Spleen (tissue), 11 donors: ENCODE measurements at regions not wholly inside any gene's neighbourhood (a gene's known extent, or its start where the extent isn't known, plus 50 kb on each side); places are given as distances from the start of the nearest gene placed in this dataset.

Experiments used
- DNase-seq: peaks from one replicate; pipeline ENCODE4 v3.0.0-alpha.2; 2020
- H3K27ac ChIP-seq, 8 donors: fragments of 200-600 bp; sonication (generic) in 7 of 8; 1 replicate in 4 of 8; 2 replicates in 4 of 8; pipeline versions ENCODE4 v1.5.0 to v1.8.0; 2016 to 2021; ENCODE audit warnings: inconsistent platforms in 4 of 8, mild to moderate bottlenecking in 4 of 8, moderate library complexity in 1 of 8
- H3K27me3 ChIP-seq, 7 donors: fragments of 200-600 bp; sonication (generic) in 6 of 7; replicated peaks in 1 of 7; 1 replicate in 4 of 7; 2 replicates in 3 of 7; pipeline versions ENCODE4 v1.5.0 to v1.8.0; 2016 to 2021; ENCODE audit warnings: inconsistent platforms in 3 of 7, mild to moderate bottlenecking in 1 of 7
- H3K36me3 ChIP-seq, 6 donors: fragments of 200-600 bp; sonication (generic) in 5 of 6; 1 replicate in 4 of 6; 2 replicates in 2 of 6; pipeline versions ENCODE4 v1.5.0 to v1.8.0; 2016 to 2021; ENCODE audit warnings: inconsistent platforms in 2 of 6
- H3K4me1 ChIP-seq, 6 donors: fragments of 200-600 bp; sonication (generic) in 5 of 6; 1 replicate in 3 of 6; 2 replicates in 3 of 6; pipeline versions ENCODE4 v1.5.0 to v1.8.0; 2016 to 2021; ENCODE audit warnings: inconsistent platforms in 3 of 6
- H3K4me3 ChIP-seq, 8 donors: fragments of 200-600 bp; sonication (generic) in 7 of 8; 1 replicate in 4 of 8; 2 replicates in 4 of 8; pipeline versions ENCODE4 v1.5.0 to v1.8.0; 2016 to 2021; ENCODE audit warnings: inconsistent platforms in 4 of 8, mild to moderate bottlenecking in 4 of 8, moderate library complexity in 2 of 8
- H3K9me3 ChIP-seq, 8 donors: fragments of 200-600 bp; sonication (generic) in 7 of 8; 1 replicate in 4 of 8; 2 replicates in 4 of 8; pipeline versions ENCODE4 v1.5.0 to v1.8.0; 2016 to 2021; ENCODE audit warnings: inconsistent platforms in 4 of 8
- CTCF ChIP-seq, 11 experiments: fragments of 200-600 bp in 7 of 11; fragments of 450-650 bp in 4 of 11; sonication (generic) in 4 of 11; IDR thresholded peaks in 8 of 11; conservative IDR thresholded peaks in 3 of 11; 1 replicate in 7 of 11; 2 replicates in 4 of 11; pipeline versions ENCODE4 v1.4.0 to v1.8.0; 2016 to 2021; ENCODE audit warnings: antibody characterized with exemption in 11 of 11, inconsistent platforms in 4 of 11, mild to moderate bottlenecking in 1 of 11
- POLR2A ChIP-seq, 3 donors: fragments of 450-650 bp; IDR thresholded peaks; one replicate each; pipeline ENCODE4 v1.5.1; 2017; ENCODE audit warnings: antibody characterized with exemption in 3 of 3, mild to moderate bottlenecking in 1 of 3
- POLR2AphosphoS5 ChIP-seq, 3 donors: sonication (generic); formaldehyde crosslinking; IDR thresholded peaks; one replicate each; pipeline ENCODE4 v1.5.1; 2017; ENCODE audit warnings: antibody characterized with exemption in 3 of 3
- WGBS, 5 donors: extraction: QIAGEN DNeasy Blood & Tissue Kit in 3 of 5; methylation state at CpG; one replicate each; pipeline versions ENCODE4 v1.1.5 to v1.1.7; 2013 to 2018; 5-methylcytosine and 5-hydroxymethylcytosine counted together
- intact Hi-C: fragments of 100-400 bp; cut with DNase I; formaldehyde crosslinking; loops from one replicate; pipeline ENCODE4 v1.15.0; 2023; ENCODE audit warnings: low total_unique reads
- donor health status: healthy with polysubstance abuse.
- donor health status: DM: no; HTN: no; CAD: no; lungs with moderate emphysema.
- donor health status: DM: no; HTN: no; CAD: no.
- donor health status: Bipolar disorder and iron deficiency.
- donor health status: healthy.
- donor health status: DM: no; HTN: no; CAD: no.
- donor health status: DM: yes; HTN: yes; CAD: no.

DNA sequence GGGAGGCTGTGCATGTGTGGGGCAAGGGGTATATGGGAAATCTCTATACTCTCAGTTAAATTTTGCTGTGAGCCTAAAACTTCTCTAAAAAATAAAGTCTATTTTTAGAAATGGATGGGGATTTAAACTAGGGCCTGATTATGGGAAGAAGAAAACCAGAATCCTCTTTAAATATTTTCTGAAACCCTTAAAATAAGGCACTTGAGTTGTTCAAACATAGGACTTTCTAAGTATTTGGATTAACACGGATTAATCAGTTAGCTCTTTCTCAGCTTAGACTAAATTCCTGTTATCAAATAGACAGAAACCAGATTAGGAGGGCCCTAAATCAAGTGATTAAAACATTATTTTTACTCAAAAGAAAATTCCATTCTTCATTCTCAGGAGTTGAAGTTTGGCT lies 438.4 kb downstream of the EFNA5 start:
- 68 to 92% (median 90%) methylated on average over 1 of the region's 1 CpG for WGBS, 5 donors
- Histone ChIP-seq H3K36me3 (no peaks in the 10 kb centered on the region), H3K4me1 (no peaks in the 10 kb centered on the region), H3K27me3 (no peaks in the 10 kb centered on the region), H3K9me3 (no peaks in the 10 kb centered on the region), H3K27ac (no peak overlapping the region), H3K4me3 (no peak overlapping the region)
- intact Hi-C loops, result no loop called here
- no peak for DNase-seq
- TF ChIP-seq CTCF (IDR thresholded peaks at IDR 0.05 in 8 of 11, conservative IDR thresholded peaks at IDR 0.05 in 3 of 11) (no peak), POLR2A (IDR thresholded peaks at IDR 0.05) (no peak), POLR2AphosphoS5 (IDR thresholded peaks at IDR 0.05) (no peak)

- Histone ChIP-seq H3K9me3 (no peaks in the 10 kb centered on the region), H3K4me1 (no peaks in the 10 kb centered on the region), H3K4me3 (no peak overlapping the region), H3K36me3 (no peaks in the 10 kb centered on the region), H3K27me3 (no peaks in the 10 kb centered on the region), H3K27ac (no peak overlapping the region)
- WGBS, 5 donors, result 66 to 89% (median 76%) methylated on average over 1 of the region's 1 CpG
- no peak for DNase-seq
- no peak for TF ChIP-seq POLR2AphosphoS5 (IDR thresholded peaks at IDR 0.05)
- TF ChIP-seq POLR2A (IDR thresholded peaks at IDR 0.05), result no peak
- no peak for TF ChIP-seq CTCF (IDR thresholded peaks at IDR 0.05 in 8 of 11, conservative IDR thresholded peaks at IDR 0.05 in 3 of 11)
- intact Hi-C loops, result no loop called here
These were observed 439.5 kb downstream of the EFNA5 start for GRCh38 chr5:107231191-107231590.

- 65 to 91% (median 85%) methylated on average over 3 of the region's 3 CpGs for WGBS, 5 donors
- TF ChIP-seq POLR2A (IDR thresholded peaks at IDR 0.05), result no peak
- no peak for TF ChIP-seq POLR2AphosphoS5 (IDR thresholded peaks at IDR 0.05)
- TF ChIP-seq CTCF (IDR thresholded peaks at IDR 0.05 in 8 of 11, conservative IDR thresholded peaks at IDR 0.05 in 3 of 11), result no peak
- intact Hi-C loops, result no loop called here
- H3K36me3 ChIP-seq, result no peaks in the 10 kb centered on the region
- no peak overlapping the region for H3K27ac ChIP-seq
- H3K4me3 ChIP-seq, result no peak overlapping the region
- DNase-seq, result no peak
- H3K27me3 ChIP-seq, result no peaks in the 10 kb centered on the region
- H3K4me1 ChIP-seq, result no peaks in the 10 kb centered on the region
- H3K9me3 ChIP-seq, result peaks cover 0 to 3% (median 0%) of the 10 kb centered on the region in 8 donors
These were observed 440.4 kb downstream of the EFNA5 start for GRCh38 chr5:107230367-107230766.

- H3K9me3 ChIP-seq, result peaks cover 0 to 7% (median 0%) of the 10 kb centered on the region in 8 donors
- DNase-seq, result no peak
- no peak for TF ChIP-seq CTCF (IDR thresholded peaks at IDR 0.05 in 8 of 11, conservative IDR thresholded peaks at IDR 0.05 in 3 of 11)
- TF ChIP-seq POLR2A (IDR thresholded peaks at IDR 0.05), result no peak
- TF ChIP-seq POLR2AphosphoS5 (IDR thresholded peaks at IDR 0.05), result no peak
- intact Hi-C loops, result no loop called here
- no peak overlapping the region for H3K4me3 ChIP-seq
- no peak overlapping the region for H3K27ac ChIP-seq
- H3K4me1 ChIP-seq, result no peaks in the 10 kb centered on the region
- H3K36me3 ChIP-seq, result no peaks in the 10 kb centered on the region
- 77 to 95% (median 87%) methylated on average over 2 of the region's 2 CpGs for WGBS, 5 donors
- no peaks in the 10 kb centered on the region for H3K27me3 ChIP-seq
These were observed 442.5 kb downstream of the EFNA5 start for GRCh38 chr5:107228226-107228625.
